HG02571 (cell line): ENCODE measurements at regions not wholly inside any gene's neighbourhood (a gene's known extent, or its start where the extent isn't known, plus 50 kb on each side); places are given as distances from the start of the nearest gene placed in this dataset.

ENCODE experiments used
- ATAC-seq: cut with Tn5 transposase; IDR thresholded peaks from one replicate; pipeline ENCODE4 v1.9.1; 2021; ENCODE audit warnings: mild to moderate bottlenecking, moderate library complexity; ENCODE audit not compliant: unreplicated experiment

DNA sequence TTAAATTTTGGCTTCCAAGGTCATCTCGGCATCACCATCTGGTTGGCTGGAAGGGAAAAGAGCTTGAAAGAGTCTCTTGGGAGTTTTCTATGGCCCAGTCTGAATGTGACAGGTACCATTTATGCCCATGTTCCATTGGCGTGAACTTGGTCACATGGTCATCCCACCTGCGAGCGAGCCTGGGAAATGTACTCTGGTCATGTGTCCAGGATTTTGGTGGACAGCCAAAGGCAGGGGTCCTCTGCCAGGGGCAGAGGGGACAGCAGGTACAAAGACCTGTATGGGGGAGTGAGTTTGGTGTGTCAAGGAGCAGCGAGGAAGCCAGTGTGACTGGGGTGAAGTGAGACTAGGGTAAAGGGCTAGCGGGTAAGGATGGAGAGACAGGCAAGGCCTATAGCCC, 112.6 kb downstream of the CDC5L start:
- ATAC-seq: no peak

DNA sequence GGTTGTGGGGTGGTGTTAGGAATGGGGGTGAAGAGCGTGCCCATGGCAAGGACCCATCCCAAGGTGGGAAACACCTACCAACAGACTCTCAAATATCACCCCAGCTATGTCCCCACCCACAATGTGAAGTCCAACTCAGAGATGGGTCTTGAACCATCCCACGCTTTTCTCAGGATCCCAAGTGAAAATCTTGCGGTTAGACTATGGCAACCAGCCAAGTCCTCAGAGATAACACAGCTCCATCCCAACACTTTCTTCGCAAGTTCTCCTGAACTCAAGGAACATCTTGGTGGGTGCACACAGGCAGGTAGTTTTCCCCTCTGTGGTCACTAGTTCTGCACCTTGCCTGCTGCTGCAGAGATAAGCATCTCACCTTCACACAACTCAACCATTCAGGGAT, 116.0 kb downstream of the CDC5L start:
- ATAC-seq: no peak

DNA sequence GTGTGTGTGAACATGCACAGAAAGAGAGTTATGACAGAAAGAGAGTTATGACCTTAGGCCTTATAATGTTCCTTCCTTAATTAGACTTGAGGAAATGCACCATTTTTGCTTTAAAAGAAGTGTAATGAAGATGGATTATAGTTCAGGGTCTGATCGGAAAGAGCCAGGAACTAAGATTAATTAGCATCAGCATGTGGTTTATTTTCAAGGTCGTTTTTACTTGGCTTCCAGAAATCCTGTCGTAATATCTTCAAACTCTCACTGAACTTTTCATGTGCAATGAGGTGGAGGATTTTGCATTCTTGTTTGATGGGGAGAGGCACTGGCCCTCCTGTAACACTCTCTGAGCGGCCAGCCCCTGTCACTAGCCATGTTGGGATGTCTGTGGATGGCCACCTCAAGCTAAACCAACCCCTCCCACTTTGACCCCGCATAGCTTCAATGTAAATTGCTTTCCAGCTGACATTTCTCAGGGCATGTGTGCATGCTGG, 116.8 kb downstream of the CDC5L start:
- ATAC-seq: no peak

DNA sequence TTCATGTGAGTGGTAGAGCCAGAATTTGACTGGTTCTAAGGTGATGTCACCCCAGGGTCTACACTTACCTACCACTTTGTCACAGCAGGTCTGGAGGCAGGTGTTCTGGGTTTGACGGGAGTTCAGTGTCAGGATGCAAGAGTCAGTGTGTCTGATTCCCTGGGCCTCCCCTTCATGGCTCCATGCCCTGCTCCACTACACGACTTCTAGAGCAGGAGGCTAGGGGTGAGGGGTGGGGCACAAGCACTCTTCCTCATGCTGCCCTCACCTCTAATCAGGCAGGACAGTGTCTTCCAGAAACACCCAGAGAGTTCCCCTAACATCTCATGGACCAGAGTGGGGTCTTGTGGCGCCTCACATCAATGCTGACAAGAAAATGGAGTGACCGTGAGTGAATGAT, 118.2 kb downstream of the CDC5L start:
- ATAC-seq: no peak

DNA sequence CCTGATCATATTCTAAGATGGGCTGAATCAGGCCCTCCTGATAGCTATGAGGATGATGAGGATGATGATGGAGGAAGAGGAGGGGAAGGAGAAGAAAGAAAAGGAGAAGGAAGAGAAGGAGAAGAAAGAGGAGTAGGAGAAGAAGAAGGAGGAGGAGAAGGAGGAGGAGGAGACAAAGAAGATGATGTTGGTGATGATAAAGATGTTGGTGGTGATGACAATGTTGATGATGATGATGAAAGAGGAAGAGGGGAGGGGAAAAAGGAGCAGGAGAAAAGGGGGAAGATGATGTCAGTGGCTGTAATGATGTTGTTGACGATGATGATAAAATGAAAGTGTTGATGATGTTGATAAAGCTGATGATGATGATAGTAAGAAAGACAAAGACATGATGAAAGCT, 119.5 kb downstream of the CDC5L start:
- ATAC-seq: no peak

DNA sequence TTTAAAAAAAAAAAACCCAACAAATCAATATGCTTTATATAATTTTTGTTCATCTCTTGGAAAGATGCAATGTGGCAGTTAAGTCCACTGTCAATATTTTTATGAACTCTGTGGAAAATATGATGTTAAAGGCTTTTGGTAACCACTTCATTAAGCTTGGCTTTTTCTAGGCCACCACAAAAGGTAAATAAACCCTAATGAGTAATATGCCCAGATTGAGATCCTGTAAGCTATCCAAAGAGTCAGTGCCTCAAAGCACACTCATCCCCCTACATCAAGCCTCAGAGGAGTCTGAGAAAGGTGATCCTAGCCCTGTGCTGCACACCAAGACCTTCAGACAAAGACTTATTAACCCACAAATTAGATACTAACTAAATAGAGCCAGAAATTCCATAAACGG, 121.1 kb downstream of the CDC5L start:
- no peak for ATAC-seq

DNA sequence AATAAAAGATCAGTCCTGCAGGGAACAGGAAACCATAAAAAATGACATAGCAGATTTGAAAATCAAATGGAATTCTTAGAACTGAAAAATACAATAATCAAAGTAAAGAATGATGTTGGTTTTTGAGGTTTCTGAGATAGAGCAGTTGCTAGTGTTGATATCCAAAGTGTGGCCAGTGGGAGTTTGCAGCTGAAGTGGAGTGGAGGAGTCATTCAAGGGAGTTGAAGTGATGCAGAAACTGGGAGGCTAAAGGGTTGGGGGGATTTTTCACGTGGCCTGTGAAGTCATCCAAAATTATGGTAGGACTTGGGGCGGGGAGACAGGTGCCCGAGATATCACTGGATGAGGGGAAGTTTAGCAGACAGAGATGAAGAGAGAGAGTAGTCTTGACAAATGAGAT, 123.6 kb downstream of the CDC5L start:
- no peak for ATAC-seq

DNA sequence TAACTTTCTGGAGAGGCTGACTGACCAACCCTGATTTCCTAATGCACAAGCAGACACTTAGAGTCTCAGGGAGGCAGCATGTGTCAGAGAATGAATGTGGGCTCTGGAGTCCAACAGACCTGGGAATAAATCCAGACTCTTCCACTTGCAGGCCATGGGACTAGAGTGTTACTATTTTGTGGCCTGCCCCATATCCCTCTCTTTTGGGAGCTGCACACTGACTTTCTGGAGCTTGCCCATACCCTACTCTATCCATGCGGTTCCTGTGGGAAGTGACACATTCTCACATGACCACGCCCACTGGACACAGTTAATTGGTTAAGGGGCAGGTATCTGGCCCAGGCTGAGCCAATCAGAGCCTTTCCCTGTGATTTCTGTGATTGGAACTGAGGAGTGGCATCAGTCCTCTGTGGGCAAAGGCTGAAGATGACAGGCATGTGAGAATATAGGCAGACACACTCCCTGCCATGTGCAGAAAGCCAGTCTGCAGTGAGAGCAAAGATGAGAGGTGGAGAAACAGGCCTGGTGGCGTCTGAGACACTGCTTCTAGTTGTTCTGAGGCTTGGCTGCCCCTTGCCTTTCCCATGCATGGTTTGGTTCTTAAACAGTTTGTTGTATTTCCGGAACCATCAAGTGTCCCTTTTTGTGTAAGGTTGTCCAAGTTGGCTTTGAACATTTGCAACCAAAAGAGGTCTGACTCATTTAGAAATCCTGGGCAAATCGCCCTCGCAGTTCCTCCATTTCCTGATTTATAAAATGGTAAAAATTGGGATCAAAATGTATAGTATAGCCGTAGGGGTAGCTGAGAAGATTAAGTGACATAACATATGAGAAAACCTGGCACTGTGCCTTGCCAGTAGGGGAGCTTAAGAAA, 125.6 kb downstream of the CDC5L start:
- ATAC-seq: no peak

DNA sequence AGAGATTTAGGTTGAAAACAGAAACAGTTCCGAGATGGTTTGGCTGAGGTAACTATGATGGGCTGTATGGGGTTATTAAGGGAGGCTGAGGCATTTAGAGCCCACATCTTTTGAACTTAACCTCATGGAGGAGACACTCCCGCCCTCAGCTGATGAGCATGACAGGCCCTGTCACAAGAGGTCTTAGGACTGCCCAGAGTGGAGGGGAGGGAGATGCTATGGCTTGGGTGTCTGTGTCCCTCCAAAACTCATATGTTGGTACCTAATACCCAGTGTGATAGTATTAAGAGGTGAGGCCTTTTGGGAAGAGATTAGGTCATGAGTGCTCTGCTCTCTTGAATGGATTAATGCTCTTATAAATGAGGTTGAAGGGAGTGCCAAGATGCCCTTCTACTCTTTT, 126.6 kb downstream of the CDC5L start:
- no peak for ATAC-seq

DNA sequence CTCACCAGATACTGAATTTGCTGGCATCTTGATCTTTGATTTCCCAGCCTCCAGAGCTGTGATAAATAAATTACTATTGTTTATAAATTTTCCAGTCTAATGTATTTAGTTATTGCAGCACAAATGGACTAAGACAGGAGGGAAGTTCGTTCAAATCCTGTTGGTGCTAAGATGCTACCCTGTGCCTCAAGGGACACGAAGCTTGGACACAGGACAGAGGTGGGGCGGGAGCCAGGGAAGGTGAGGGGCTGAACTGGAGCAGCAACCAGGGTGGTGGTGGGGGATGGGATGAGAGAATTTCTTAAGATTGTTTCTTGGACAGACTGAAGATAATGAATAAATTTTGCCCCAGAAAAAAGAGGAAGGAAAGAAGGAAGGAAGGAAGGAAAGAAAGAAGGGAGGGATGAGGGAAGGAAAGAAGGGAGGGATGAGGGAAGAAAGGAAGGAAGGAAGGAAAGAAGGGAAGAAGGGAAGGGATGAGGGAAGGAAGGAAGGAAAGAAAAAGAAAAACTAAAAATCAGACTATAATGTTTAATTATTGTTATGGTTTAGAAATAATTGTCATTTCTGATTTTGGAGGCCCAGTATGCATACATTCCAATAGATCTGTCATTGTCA, 127.2 kb downstream of the CDC5L start:
- no peak for ATAC-seq

DNA sequence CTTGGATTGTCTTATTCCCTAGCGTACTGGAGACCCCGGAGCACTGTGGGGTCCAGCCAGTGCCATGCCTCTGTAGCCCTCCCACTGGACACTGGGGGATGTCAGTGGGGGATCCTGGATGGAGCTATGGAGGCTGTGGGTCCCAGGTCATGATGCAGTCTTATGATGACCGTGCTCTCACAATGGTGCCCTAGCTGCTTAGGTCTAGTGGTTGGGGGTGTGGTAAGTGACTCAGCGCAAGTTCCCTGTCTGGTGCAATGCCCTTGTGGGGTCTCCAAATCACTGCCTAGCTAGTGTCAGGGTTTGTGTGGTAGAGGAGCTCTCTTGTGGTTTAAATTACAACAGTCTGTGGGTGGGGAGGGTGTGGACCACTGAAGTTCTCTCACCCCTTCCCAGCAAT, 135.4 kb downstream of the CDC5L start:
- no peak for ATAC-seq

DNA sequence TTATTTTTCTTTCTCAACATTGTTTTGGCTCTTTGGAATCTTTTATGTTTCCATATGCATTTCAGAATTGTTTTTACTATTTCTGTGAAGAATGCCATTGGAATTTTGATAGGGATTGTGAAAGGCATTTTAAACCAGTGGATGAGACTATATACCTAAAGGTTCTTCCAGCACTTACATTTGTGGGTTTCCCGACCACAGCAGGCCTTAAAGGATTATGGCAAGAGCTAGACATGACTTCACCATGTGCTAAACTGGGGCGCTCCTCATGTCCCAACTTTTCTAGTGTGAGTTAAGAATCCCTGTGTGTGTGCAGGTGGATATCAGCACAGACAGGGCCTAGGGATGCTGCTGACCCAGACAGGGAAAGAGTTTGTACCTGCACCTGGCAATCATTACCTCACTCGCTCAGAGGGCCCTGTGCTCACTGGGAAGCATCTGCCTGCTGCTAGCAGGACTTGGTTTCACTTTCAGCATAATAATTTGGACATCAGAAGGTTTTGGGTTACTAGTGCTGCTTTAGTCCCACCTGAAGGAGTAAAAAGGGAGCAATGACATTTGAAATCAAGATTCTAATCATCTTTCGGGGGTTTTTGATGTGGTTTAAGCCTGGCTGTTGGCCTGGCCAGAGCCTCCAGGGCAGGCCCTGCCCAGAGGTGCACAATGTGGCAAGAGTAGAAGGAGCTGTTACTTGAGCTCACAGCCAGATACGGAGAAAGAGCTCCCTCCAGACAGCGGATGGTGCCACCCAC, 137.1 kb downstream of the CDC5L start:
- no peak for ATAC-seq

DNA sequence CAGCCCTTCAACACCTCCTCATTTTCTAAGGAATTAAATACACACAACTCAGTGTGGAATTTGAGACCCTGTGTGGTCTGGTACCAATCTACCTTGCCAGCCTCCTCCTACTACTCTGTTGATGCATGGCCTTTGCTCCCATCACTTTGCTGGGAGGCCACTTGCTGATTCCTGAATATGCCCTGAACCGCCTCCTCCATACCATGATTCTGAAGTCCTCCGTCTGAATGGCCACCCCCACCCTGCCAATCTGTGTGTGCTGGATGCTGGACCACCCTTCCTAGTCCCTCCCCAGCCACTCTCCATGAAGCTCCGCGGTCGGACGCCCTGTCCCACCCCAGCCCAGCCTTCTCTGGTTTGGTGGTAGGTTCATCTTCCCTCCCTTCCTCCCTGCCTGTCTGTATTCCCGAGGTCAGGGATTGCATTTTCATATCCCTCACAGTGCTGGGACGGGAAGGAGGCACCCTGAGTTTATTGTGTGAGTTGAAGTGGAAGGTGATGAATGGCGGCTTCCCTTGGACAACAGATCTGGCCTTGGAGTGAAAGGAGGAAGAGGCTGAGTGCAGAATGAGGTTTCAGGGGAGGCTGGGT, 138.3 kb downstream of the CDC5L start:
- no peak for ATAC-seq

DNA sequence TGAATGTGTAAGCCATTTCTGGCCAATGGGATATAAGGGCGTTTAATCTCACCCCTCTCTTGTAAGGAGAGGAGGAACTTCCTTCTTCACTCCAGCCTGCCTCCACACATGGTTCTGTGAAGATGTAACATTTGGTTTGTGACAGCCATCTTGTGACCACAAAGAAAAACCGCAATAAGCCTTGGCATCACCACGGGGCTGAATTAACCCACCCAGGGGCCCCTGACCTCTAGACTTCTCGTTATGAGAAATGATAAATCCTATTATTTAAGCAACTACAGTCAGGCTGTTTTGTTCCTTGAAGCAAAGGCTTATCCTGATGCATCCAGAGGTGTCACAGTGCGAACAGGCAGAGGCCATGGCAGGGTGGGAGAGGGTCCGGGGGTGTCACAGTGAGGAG, 139.7 kb downstream of the CDC5L start:
- ATAC-seq: no peak

DNA sequence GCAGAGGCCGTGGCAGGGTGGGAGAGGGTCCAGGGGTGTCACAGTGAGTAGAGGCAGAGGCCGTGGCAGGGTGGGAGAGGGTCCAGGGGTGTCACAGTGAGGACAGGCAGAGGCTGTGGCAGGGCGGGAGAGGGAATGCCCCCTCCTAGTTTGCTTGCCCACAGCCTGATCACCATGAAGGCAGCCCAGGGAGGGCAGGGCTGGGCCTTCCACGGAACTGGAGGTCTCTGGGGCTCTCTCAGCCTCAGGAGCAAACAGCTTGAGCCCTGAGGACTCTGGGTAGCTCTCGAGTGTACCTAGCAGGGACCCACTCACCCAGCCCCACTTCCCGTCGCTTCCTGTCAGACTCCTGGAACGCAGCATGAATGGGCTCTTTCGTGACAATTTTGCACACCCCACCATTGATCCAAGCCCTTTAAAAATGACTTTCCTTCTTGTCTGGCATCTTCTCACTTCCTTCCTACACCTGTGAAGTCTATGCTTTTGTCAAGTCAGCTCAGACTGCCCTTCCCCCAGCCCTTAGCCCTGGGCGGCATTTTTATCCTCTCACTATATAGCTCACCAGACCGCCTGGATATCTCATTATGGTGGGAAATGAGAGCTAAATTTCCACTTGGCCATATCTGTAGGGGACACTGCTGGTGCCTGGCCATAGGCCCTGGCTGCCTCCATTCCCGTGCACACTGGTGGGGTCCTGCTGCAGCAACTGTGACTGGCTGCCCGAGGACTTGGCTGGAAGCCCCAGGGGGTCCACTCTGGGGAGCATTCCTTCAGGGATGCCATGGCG, 140.3 kb downstream of the CDC5L start:
- ATAC-seq: no peak

DNA sequence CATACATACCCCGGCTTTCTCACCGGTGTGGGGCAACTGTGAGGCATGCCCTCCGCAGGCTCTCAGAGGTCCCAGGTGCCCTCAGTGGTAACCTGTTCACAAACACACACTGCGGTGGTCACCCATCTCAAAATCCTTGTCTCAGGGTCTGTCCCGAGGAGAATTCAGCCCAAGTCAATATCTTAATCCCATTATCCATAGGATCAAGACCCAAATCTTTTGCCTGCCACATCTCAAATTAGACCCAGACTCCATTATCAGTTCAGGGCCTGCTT, 140.8 kb downstream of the CDC5L start:
- no peak for ATAC-seq

DNA sequence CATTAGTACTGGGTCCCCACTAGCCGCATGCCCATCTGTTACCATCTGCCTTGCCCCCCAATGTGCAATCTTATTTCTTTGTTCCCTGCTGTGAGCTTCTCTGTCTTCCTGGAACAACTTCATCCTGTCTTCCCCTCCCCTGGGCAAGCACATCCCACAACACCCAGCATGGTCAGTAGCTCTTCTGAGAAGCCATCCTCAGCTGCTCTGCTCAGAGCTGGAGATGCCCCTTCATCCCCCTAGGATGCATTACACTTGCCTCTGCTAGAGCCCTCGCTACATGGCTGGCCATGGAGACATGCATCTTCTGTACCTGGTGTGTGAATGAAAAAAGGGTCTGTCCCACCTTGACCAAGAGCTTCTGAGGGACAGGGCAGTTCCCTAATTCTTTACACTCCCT, 141.2 kb downstream of the CDC5L start:
- no peak for ATAC-seq

DNA sequence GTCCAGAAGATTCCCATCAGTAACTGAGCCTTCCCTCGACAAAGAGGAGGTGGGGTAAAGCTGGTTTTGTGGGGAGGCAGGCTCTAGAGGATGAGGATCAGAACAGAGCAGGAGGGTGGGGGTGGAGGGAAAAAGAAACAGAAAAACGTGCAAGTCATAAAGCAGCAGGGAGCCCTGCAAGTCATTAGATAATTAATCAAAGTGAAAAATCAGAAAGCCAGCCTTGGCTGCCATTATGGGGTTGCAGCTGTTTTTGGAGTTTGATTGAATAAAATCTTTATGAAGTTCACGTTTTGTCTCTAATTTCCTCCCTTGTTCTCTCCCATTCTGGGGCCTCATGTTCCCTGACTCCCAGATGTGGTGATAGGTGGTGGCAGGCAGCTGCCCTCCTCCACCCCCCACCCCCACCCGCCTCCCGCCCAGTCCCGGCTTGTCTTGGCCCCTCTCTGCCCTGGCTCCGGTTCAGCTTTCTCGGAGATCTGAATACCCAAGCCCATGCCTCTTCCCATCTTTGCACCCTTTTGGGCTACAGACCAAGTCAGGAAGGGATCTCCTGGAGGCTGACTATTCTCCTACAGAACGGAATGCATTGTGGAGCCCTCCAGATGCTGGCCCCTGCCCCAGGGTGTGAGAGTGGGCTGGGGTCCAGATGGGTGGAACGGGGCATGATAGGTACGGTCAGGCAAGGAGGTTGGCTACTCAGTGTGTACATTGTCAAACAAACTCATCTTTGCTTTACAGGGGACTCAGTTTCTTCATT, 141.8 kb downstream of the CDC5L start:
- ATAC-seq: no peak

DNA sequence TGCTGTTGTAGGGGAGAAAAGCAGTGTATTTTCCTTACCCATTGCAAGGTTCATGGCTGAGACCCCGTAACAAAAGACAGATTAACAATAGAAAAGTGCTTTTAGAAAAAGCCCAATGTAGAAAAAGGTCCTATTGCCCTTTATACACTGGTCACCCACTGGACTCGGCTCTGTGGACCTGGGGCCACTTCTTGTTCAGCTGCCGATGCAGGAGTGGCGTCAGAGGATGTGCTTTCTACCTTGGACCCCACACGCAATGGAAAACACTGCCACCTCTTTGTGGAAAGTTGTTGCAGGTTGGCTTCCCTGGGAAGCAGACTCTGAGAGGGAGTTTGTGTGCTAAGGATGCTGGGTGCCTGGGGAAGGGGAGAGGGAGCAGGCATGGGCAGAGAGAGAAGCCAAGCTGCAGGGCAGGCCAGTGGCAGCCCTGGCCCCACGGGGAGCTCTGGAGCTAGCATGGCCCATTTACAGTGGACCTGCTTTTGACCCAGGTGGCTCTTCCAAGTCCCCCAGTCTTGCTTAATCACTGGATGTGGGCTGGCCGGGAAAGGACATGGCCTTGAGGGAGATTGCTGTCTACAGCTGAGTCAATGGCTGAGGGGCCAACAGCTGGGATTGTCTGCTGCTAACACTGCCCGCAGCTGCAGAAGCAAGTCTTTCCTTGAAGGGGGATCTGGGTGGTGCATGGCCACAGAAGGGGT, 142.9 kb downstream of the CDC5L start:
- no peak for ATAC-seq

DNA sequence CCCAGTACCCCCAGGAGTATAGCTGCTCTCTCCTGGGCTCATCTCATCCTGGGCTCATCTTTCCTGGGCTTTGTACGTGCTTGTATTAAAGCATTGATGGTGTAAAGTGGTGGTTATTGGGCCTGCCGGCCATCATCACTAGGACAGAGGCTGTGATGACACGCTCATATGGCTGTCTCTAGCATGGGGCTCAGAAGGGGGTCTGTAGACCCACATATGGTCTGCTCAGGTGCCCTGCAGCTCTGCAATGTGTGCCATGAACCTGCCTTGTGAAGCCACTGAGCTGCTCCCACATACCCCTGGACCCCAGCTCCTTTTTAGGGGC, 143.4 kb downstream of the CDC5L start:
- ATAC-seq: no peak
